ENCODE measurements at regions not wholly inside any gene's neighbourhood (a gene's known extent, or its start where the extent isn't known, plus 50 kb on each side); places are given as distances from the start of the nearest gene placed in this dataset.

GRCh38 chr11:70614034-70614681, 215.8 kb downstream of the CTTN start:
- no peak for DNase-seq

- no peak for DNase-seq
Observed at GRCh38 chr11:70615036-70615875, 216.9 kb downstream of the CTTN start.

GRCh38 chr11:70616317-70616716, 218.0 kb downstream of the CTTN start:
- no peak for DNase-seq

GRCh38 chr11:70616938-70617654, 218.8 kb downstream of the CTTN start:
- no peak for DNase-seq

- DNase-seq: no peak
Observed at GRCh38 chr11:70618431-70619101, 220.2 kb downstream of the CTTN start.

- DNase-seq: no peak
Observed at GRCh38 chr11:70619591-70619990, 221.3 kb downstream of the CTTN start.

GRCh38 chr11:70620510-70621184, 222.3 kb downstream of the CTTN start:
- DNase-seq: no peak

GRCh38 chr11:70621241-70621640, 222.9 kb downstream of the CTTN start:
- DNase-seq: no peak

GRCh38 chr11:70622091-70622490, 223.8 kb downstream of the CTTN start:
- DNase-seq: no peak

- no peak for DNase-seq
Observed at GRCh38 chr11:70623906-70624597, 225.7 kb downstream of the CTTN start.

GRCh38 chr11:70624598-70624993, 226.3 kb downstream of the CTTN start:
- no peak for DNase-seq

- no peak for DNase-seq
Observed at GRCh38 chr11:70625051-70625450, 226.7 kb downstream of the CTTN start.

GRCh38 chr11:70625582-70626518, 227.5 kb downstream of the CTTN start:
- no peak for DNase-seq

GRCh38 chr11:70627219-70627618, 228.9 kb downstream of the CTTN start:
- no peak for DNase-seq

- no peak for DNase-seq
Observed at GRCh38 chr11:70628176-70628854, 230.0 kb downstream of the CTTN start.

- no peak for DNase-seq
Observed at GRCh38 chr11:70628855-70629844, 230.8 kb downstream of the CTTN start.

- DNase-seq: no peak
Observed at GRCh38 chr11:70630068-70630467, 231.7 kb downstream of the CTTN start.

- no peak for DNase-seq
Observed at GRCh38 chr11:70630816-70631623, 232.7 kb downstream of the CTTN start.

Data from activated CD4-positive, alpha-beta T cell treated with anti-CD3 and anti-CD28 coated beads, Interleukin-2, amount 50 U/mL, for 16 hours (primary cell).